HG03354 (cell line): ENCODE measurements at regions not wholly inside any gene's neighbourhood (a gene's known extent, or its start where the extent isn't known, plus 50 kb on each side); places are given as distances from the start of the nearest gene placed in this dataset.
"Not testable (repeated sequence)": the region's sequence is repeated elsewhere in the genome, so short reads cannot be mapped to it uniquely, and the experiment has no call there.

ENCODE experiments used
- ATAC-seq: cut with Tn5 transposase; IDR thresholded peaks from one replicate; pipeline ENCODE4 v1.9.1; 2021; ENCODE audit warnings: mild to moderate bottlenecking; ENCODE audit not compliant: unreplicated experiment, poor library complexity, severe bottlenecking

- no peak for ATAC-seq
These were observed 243.7 kb downstream of the SMAD2 start for GRCh38 chr18:47686806-47687205.

- ATAC-seq, result no peak
These were observed 246.7 kb downstream of the SMAD2 start for GRCh38 chr18:47683774-47684173.

- no peak for ATAC-seq
These were observed 247.6 kb downstream of the SMAD2 start for GRCh38 chr18:47682876-47683275.

- no peak for ATAC-seq
These were observed 250.0 kb downstream of the SMAD2 start for GRCh38 chr18:47680488-47680887.

- no peak for ATAC-seq
These were observed 250.6 kb downstream of the SMAD2 start for GRCh38 chr18:47679864-47680263.

- no peak for ATAC-seq
These were observed 252.5 kb downstream of the SMAD2 start for GRCh38 chr18:47677952-47678351.

GRCh38 chr18:47669815-47670214 is 260.6 kb downstream of the SMAD2 start:
- ATAC-seq, result no peak

- no peak for ATAC-seq
These were observed 272.0 kb downstream of the SMAD2 start for GRCh38 chr18:47658498-47658897.

GRCh38 chr18:47654988-47655387 is 275.5 kb downstream of the SMAD2 start:
- no peak for ATAC-seq

- ATAC-seq, result no peak
These were observed 285.6 kb downstream of the SMAD2 start for GRCh38 chr18:47644896-47645295.

- ATAC-seq, result not testable (repeated sequence)
These were observed 292.9 kb downstream of the SMAD2 start for GRCh38 chr18:47637551-47637950.

- no peak for ATAC-seq
These were observed 295.0 kb downstream of the SMAD2 start for GRCh38 chr18:47635416-47635815.

- no peak for ATAC-seq
These were observed 297.4 kb downstream of the SMAD2 start for GRCh38 chr18:47632970-47633635.

GRCh38 chr18:47628893-47629292 is 301.6 kb downstream of the SMAD2 start:
- ATAC-seq, result no peak

GRCh38 chr18:47628240-47628781 is 302.1 kb downstream of the SMAD2 start:
- no peak for ATAC-seq

GRCh38 chr18:47627030-47627429 is 303.4 kb downstream of the SMAD2 start:
- no peak for ATAC-seq

GRCh38 chr18:47619771-47620448 is 310.5 kb downstream of the SMAD2 start:
- ATAC-seq, result no peak

GRCh38 chr18:47618758-47619157 is 311.7 kb downstream of the SMAD2 start:
- ATAC-seq, result no peak

GRCh38 chr18:47615043-47615442 is 315.4 kb downstream of the SMAD2 start:
- ATAC-seq, result no peak

- no peak for ATAC-seq
These were observed 316.5 kb downstream of the SMAD2 start for GRCh38 chr18:47613929-47614328.

- no peak for ATAC-seq
These were observed 318.8 kb downstream of the SMAD2 start for GRCh38 chr18:47611649-47612048.
